Lower leg skin (tissue), 3 donors: ENCODE measurements at regions not wholly inside any gene's neighbourhood (a gene's known extent, or its start where the extent isn't known, plus 50 kb on each side); places are given as distances from the start of the nearest gene placed in this dataset.
"Not testable (repeated sequence)": the region's sequence is repeated elsewhere in the genome, so short reads cannot be mapped to it uniquely, and the experiment has no call there.

Experiments used
- POLR2A ChIP-seq, 2 donors: fragments of 450-650 bp; IDR thresholded peaks; one replicate each; pipeline ENCODE4 v1.6.1; 2016 to 2017; ENCODE audit warnings: antibody characterized with exemption in 2 of 2, mild to moderate bottlenecking in 1 of 2, moderate library complexity in 1 of 2
- TF ChIP-seq, protein P1 (sequence below), 3 donors: fragments of 450-650 bp; IDR thresholded peaks; one replicate each; pipeline ENCODE4 v1.5.1; 2016; ENCODE audit warnings: antibody characterized with exemption in 3 of 3, mild to moderate bottlenecking in 3 of 3, moderate library complexity in 2 of 3

DNA sequence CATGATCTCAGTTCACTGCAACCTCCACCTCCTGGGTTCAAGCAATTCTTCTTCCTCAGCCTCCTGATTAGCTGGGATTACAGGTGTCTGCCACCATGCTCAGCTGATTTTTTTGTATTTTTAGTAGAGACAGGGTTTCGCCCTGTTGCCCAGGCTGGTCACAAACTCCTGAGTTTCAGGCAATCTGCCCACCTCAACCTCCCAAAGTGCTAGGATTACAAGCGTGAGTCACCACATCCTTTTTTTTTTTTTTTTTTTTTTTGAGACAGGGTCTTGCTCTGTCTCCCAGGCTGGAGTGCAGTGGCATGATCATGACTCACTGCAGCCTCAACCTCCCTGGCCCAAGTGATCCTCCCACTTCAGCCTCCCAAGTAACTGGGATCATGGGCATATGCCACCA, 298.9 kb downstream of the SPRY1 start:
- TF ChIP-seq, protein P1, sequence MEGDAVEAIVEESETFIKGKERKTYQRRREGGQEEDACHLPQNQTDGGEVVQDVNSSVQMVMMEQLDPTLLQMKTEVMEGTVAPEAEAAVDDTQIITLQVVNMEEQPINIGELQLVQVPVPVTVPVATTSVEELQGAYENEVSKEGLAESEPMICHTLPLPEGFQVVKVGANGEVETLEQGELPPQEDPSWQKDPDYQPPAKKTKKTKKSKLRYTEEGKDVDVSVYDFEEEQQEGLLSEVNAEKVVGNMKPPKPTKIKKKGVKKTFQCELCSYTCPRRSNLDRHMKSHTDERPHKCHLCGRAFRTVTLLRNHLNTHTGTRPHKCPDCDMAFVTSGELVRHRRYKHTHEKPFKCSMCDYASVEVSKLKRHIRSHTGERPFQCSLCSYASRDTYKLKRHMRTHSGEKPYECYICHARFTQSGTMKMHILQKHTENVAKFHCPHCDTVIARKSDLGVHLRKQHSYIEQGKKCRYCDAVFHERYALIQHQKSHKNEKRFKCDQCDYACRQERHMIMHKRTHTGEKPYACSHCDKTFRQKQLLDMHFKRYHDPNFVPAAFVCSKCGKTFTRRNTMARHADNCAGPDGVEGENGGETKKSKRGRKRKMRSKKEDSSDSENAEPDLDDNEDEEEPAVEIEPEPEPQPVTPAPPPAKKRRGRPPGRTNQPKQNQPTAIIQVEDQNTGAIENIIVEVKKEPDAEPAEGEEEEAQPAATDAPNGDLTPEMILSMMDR (IDR thresholded peaks at IDR 0.05), result not testable (repeated sequence)
- not testable (repeated sequence) for TF ChIP-seq POLR2A (IDR thresholded peaks at IDR 0.05)
